ENCODE measurements at regions not wholly inside any gene's neighbourhood (a gene's known extent, or its start where the extent isn't known, plus 50 kb on each side); places are given as distances from the start of the nearest gene placed in this dataset.

GRCh38 chr3:111246967-111247760, 175.5 kb downstream of the NECTIN3 start:
- TF ChIP-seq CTCF (optimal IDR thresholded peaks at IDR 0.05 in 1 of 3, IDR thresholded peaks at IDR 0.05 in 1 of 3, conservative IDR thresholded peaks at IDR 0.05 in 1 of 3; ENCODE audit: extremely low read depth in 1 of 3, insufficient read depth in 2 of 3, low read length in 3 of 3): no peak
- TF ChIP-seq EZH2 (IDR thresholded peaks at IDR 0.05; ENCODE audit: low read length): no peak
